DND-41 (cell line): ENCODE measurements at regions not wholly inside any gene's neighbourhood (a gene's known extent, or its start where the extent isn't known, plus 50 kb on each side); places are given as distances from the start of the nearest gene placed in this dataset.

ENCODE experiments used
- CTCF ChIP-seq: IDR thresholded peaks from 2 replicates; pipeline ENCODE4 v1.5.1; 2012; ENCODE audit warnings: borderline replicate concordance, low read length, moderate library complexity, mild to moderate bottlenecking; ENCODE audit not compliant: poor library complexity, severe bottlenecking; ENCODE audit errors: extremely low read depth
- EZH2 ChIP-seq: IDR thresholded peaks from 3 replicates; pipeline ENCODE4 v1.6.1; 2012; ENCODE audit warnings: borderline replicate concordance, low read depth, mild to moderate bottlenecking, moderate library complexity, low read length, inconsistent platforms; ENCODE audit not compliant: severe bottlenecking

DNA sequence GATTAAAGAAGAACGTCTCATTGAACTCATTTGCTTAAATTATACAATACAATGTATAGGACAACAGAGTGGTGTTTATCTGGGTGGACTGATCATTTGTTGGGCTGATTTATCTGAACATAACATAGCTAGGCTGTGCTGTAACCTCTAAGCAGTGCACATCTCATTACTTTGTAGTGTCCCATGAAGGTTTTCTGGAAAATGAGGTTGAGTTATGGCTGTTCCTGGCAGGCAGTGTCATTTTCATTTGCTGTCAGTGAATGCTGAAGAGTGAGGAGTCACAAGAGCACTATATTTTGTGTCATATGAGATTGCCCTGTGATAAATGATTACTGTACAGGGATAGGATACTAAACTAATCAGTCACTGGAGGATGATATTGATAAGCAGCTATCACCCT, 340.2 kb downstream of the HS3ST3B1 start:
- no peak for TF ChIP-seq CTCF
- no peak for TF ChIP-seq EZH2
